ENCODE measurements at regions not wholly inside any gene's neighbourhood (a gene's known extent, or its start where the extent isn't known, plus 50 kb on each side); places are given as distances from the start of the nearest gene placed in this dataset.

GRCh38 chr11:33549483-33549882 is 151.1 kb downstream of the C11orf91 start:
- TF ChIP-seq CTCF (IDR thresholded peaks at IDR 0.05 in 4 of 5, conservative IDR thresholded peaks at IDR 0.05 in 1 of 5): no peak
- no peak for TF ChIP-seq POLR2A (IDR thresholded peaks at IDR 0.05)

All from gastrocnemius medialis (tissue), 4 donors.